ENCODE measurements at regions not wholly inside any gene's neighbourhood (a gene's known extent, or its start where the extent isn't known, plus 50 kb on each side); places are given as distances from the start of the nearest gene placed in this dataset.

- TF ChIP-seq CTCF (conservative IDR thresholded peaks at IDR 0.05) (no peak), ZFX (IDR thresholded peaks at IDR 0.05) (no peak)
Observed at GRCh38 chr20:61192337-61192950, 59.6 kb upstream of the CDH4 start.
